Suprapubic skin (tissue), 4 donors: ENCODE measurements at regions not wholly inside any gene's neighbourhood (a gene's known extent, or its start where the extent isn't known, plus 50 kb on each side); places are given as distances from the start of the nearest gene placed in this dataset.

Source experiments
- POLR2A ChIP-seq, 2 donors: fragments of 450-650 bp; IDR thresholded peaks; one replicate each; pipeline ENCODE4 v1.6.1; 2017; ENCODE audit warnings: antibody characterized with exemption in 2 of 2, mild to moderate bottlenecking in 2 of 2, moderate library complexity in 2 of 2
- POLR2AphosphoS5 ChIP-seq, 3 donors: sonication (generic); formaldehyde crosslinking; IDR thresholded peaks; one replicate each; pipeline ENCODE4 v1.6.1; 2017; ENCODE audit warnings: antibody characterized with exemption in 3 of 3
- TF ChIP-seq, protein P1 (sequence below), 2 donors: fragments of 200-600 bp in 1 of 2; fragments of 450-650 bp in 1 of 2; sonication (generic) in 1 of 2; IDR thresholded peaks; one replicate each; pipeline ENCODE4 v1.5.1; 2016 to 2019; ENCODE audit warnings: antibody characterized with exemption in 2 of 2, mild to moderate bottlenecking in 1 of 2, moderate library complexity in 1 of 2

DNA sequence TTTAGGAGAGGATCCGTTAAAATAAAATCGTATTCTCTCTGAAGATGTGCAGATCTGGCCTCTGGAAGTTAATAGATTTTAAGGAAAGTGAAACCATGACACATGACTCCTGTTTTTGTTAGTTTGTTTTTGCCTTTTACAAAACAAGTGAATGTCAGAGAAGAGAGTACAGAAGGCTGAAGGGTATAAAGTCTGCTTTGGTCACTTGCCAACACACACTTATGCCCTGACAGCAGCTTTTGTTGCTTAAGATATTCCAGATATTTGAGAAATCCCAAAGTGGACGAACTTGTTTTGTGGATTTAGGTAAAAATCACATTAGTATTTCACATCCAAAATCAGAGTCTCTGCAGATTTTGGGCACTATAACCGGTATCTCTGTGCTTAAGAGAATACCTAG is 192.4 kb upstream of the RASGEF1B start:
- no peak for TF ChIP-seq POLR2A (IDR thresholded peaks at IDR 0.05)
- TF ChIP-seq, protein P1, sequence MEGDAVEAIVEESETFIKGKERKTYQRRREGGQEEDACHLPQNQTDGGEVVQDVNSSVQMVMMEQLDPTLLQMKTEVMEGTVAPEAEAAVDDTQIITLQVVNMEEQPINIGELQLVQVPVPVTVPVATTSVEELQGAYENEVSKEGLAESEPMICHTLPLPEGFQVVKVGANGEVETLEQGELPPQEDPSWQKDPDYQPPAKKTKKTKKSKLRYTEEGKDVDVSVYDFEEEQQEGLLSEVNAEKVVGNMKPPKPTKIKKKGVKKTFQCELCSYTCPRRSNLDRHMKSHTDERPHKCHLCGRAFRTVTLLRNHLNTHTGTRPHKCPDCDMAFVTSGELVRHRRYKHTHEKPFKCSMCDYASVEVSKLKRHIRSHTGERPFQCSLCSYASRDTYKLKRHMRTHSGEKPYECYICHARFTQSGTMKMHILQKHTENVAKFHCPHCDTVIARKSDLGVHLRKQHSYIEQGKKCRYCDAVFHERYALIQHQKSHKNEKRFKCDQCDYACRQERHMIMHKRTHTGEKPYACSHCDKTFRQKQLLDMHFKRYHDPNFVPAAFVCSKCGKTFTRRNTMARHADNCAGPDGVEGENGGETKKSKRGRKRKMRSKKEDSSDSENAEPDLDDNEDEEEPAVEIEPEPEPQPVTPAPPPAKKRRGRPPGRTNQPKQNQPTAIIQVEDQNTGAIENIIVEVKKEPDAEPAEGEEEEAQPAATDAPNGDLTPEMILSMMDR (IDR thresholded peaks at IDR 0.05): no peak
- TF ChIP-seq POLR2AphosphoS5 (IDR thresholded peaks at IDR 0.05): no peak
